Fibroblast of the aortic adventitia (primary cell): ENCODE measurements at regions not wholly inside any gene's neighbourhood (a gene's known extent, or its start where the extent isn't known, plus 50 kb on each side); places are given as distances from the start of the nearest gene placed in this dataset.
A peak's percentile ranks its signal among the peaks of the same experiment; 100 is the strongest.

ENCODE experiments used
- DNase-seq: peaks from one replicate; pipeline ENCODE4 v3.0.0-alpha.2; 2010; ENCODE audit warnings: low read depth
- H3K4me3 ChIP-seq: 2 replicates; pipeline ENCODE4 v1.5.1; 2011; ENCODE audit warnings: low read depth, mild to moderate bottlenecking, control low read depth, low read length, moderate library complexity
- CTCF ChIP-seq: IDR thresholded peaks from 2 replicates; pipeline ENCODE4 v1.5.1; 2011; ENCODE audit warnings: mild to moderate bottlenecking, low read length, control low read depth, inconsistent platforms; ENCODE audit not compliant: insufficient read depth

DNA sequence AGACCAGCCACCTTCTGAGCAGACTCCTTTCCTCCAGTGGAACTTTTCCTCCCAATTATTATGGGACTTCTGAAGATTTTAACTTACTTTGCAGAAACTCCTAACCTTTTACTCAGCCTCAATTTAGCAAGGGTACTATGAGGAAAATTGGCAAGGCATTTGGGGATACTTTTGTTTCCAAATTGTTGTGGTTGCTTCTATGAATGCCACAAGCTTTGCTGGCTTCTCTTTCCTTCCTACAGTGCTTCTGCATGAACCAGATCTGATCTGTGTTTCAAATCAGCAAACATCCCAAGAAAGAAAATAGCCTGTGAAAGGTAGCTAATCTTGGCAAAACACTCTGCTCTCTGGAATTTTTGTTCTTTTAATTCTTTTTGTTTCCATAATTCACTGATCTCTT lies 57.3 kb upstream of the TAF11L2 start:
- TF ChIP-seq CTCF: no peak
- no peak overlapping the region for H3K4me3 ChIP-seq
- peak; percentile 72 for DNase-seq

- peak; percentile 90 for DNase-seq
- TF ChIP-seq CTCF: no peak
- H3K4me3 ChIP-seq: no peak overlapping the region
Observed at GRCh38 chr5:17441351-17441750, 56.7 kb upstream of the TAF11L2 start.

GRCh38 chr5:17443333-17444130 lies 54.5 kb upstream of the TAF11L2 start:
- no peak for TF ChIP-seq CTCF
- no peak overlapping the region for H3K4me3 ChIP-seq
- DNase-seq: no peak

DNA sequence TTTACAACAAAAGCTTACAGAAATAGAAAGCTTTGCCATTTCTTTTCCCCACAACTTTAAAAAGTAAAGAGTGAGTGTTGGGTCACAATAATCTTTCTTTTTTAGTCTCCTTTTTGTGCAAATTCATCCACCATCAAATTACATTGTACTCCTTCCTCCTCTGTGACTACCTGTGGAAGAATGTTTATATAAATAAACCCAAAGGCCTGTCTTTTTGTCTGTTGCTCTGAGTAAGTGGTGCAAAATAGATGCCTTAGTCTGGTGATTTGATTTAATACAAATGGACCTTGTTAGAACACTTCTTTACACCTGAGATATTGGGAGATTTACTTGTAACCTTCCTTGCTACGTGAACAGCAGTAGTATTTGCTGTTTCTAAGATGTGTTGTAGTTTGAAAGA lies 53.5 kb upstream of the TAF11L2 start:
- DNase-seq: peak; percentile 9
- TF ChIP-seq CTCF: no peak
- no peak overlapping the region for H3K4me3 ChIP-seq

GRCh38 chr5:17445185-17445584 lies 52.8 kb upstream of the TAF11L2 start:
- H3K4me3 ChIP-seq: no peak overlapping the region
- no peak for TF ChIP-seq CTCF
- DNase-seq: no peak
